Spinal cord (tissue), 9 donors: ENCODE measurements at regions not wholly inside any gene's neighbourhood (a gene's known extent, or its start where the extent isn't known, plus 50 kb on each side); places are given as distances from the start of the nearest gene placed in this dataset.
"Not testable (repeated sequence)": the region's sequence is repeated elsewhere in the genome, so short reads cannot be mapped to it uniquely, and the experiment has no call there.

Source experiments
- DNase-seq, 6 donors: peaks; one replicate each; pipeline versions ENCODE4 v3.0.0 to v3.0.0-alpha.2; 2013 to 2015; ENCODE audit warnings: low spot score in 6 of 6, low read depth in 4 of 6
- H3K27ac ChIP-seq: one replicate; pipeline ENCODE4 v1.5.1; 2013; ENCODE audit warnings: low read depth, low read length, control low read depth
- H3K27me3 ChIP-seq: one replicate; pipeline ENCODE4 v1.6.1; 2013; ENCODE audit warnings: low read length; ENCODE audit not compliant: control insufficient read depth, insufficient read depth
- H3K36me3 ChIP-seq: one replicate; pipeline ENCODE4 v1.6.1; 2013; ENCODE audit warnings: low read length; ENCODE audit not compliant: control insufficient read depth, insufficient read depth
- H3K4me1 ChIP-seq: one replicate; pipeline ENCODE4 v1.6.1; 2013; ENCODE audit warnings: low read length; ENCODE audit not compliant: control insufficient read depth, insufficient read depth
- H3K4me3 ChIP-seq: one replicate; pipeline ENCODE4 v1.5.1; 2013; ENCODE audit warnings: low read depth, low read length, control low read depth
- H3K9me3 ChIP-seq: one replicate; pipeline ENCODE4 v1.6.1; 2013; ENCODE audit warnings: low read length; ENCODE audit not compliant: control insufficient read depth, insufficient read depth
- WGBS: methylation state at CpG from one replicate; pipeline ENCODE4 v1.1.5; 2013; ENCODE audit warnings: missing lambda C conversion rate; ENCODE audit not compliant: insufficient coverage; 5-methylcytosine and 5-hydroxymethylcytosine counted together
- donor health status: healthy.

GRCh38 chr9:39532597-39532996 lies 177.1 kb downstream of the SPATA31A1 start:
- not testable (repeated sequence) for H3K4me1 ChIP-seq, H3K27ac ChIP-seq, H3K27me3 ChIP-seq, DNase-seq, H3K36me3 ChIP-seq, H3K9me3 ChIP-seq, H3K4me3 ChIP-seq
- WGBS: no CpG with 5 or more reads among the region's 6 CpGs

GRCh38 chr9:39533001-39533762 lies 177.7 kb downstream of the SPATA31A1 start:
- no CpG with 5 or more reads among the region's 38 CpGs for WGBS
- H3K27ac ChIP-seq, DNase-seq, H3K4me3 ChIP-seq, H3K9me3 ChIP-seq, H3K4me1 ChIP-seq, H3K36me3 ChIP-seq, H3K27me3 ChIP-seq: not testable (repeated sequence)

DNA sequence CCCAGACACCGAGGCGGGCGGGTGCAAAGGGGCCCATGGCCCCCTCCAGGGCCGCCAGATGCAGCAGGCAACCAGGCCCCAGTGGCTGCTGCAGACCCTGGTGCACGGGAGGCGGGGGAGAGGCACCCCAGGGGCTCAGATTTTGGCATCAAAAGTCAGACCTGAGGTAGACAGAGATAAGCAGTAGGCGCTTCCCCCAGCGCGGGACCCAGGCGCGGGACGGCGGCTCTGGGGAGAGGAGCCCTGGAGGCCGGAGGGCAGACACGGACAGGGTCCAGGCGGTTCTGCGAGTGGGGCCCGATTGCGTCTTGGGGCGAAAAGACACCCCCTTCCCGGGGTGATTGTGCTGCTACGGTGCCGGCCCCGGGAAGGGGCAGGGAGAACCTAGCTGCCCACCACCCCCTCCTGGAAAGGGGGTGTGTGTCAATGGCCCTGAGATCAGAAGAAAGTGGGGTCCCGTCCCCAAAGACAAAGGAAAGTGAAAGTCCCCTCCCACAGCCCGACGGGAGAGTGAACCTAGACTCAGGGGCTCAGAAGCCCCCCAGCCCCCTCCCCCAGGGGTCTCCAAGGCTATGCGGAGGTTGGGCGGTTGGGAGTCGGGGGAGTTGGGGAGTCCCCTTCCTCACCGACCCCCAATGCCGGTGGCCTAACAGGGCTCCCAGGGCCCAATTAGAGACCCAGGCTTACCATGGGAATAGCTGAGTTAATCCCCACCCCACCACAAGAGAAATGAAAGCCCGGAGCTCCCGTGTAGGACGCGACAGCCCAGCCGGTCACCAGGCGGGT lies 178.5 kb downstream of the SPATA31A1 start:
- H3K27ac ChIP-seq, H3K4me1 ChIP-seq, DNase-seq, H3K27me3 ChIP-seq, H3K4me3 ChIP-seq, H3K9me3 ChIP-seq, H3K36me3 ChIP-seq: not testable (repeated sequence)
- WGBS: no CpG with 5 or more reads among the region's 38 CpGs

- not testable (repeated sequence) for H3K9me3 ChIP-seq, H3K27ac ChIP-seq, H3K4me1 ChIP-seq, H3K36me3 ChIP-seq, DNase-seq, H3K4me3 ChIP-seq, H3K27me3 ChIP-seq
- WGBS: no CpG with 5 or more reads among the region's 11 CpGs
Measured at GRCh38 chr9:39534897-39535296, 179.4 kb downstream of the SPATA31A1 start.

DNA sequence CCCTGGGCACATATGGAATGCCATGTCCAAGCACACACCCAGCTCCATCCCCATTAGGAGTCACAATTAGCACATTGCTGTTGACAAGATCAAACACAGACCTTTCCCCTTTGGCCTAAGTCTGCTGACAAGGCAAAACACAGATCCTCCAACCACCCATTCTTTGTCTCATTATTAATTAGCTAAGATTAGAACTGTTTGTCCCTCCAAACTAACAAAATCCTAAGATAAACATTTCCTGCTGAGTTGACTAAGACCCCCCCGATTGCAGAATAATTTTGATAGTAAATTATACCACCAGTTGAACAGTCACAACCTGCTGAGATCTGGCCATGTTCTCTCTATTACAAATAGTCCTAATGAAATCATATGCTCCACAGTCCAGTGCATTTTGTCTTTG lies 186.7 kb downstream of the SPATA31A1 start:
- not testable (repeated sequence) for DNase-seq, H3K27ac ChIP-seq, H3K4me1 ChIP-seq, H3K4me3 ChIP-seq, H3K36me3 ChIP-seq, H3K9me3 ChIP-seq, H3K27me3 ChIP-seq
- no CpG with 5 or more reads among the region's 1 CpG for WGBS

DNA sequence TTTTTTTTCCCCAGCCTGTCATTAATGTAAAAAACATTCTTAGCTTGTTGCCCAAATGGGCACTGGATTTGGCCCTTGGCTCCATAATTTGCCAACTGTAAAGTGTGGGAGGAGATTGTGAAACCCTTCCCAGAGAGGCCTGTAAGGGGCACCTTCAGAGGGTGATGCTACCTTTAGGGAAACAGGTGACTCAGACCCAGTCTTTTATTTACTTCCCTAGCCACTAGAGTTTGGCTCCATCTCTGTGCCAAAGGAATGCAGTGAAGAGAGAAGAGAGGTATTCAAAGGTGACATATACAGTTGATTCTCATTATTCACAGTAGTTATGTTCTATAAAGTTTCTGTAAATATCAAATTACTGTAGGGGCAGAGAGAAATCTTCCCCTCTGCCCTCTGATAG lies 189.6 kb downstream of the SPATA31A1 start:
- not testable (repeated sequence) for H3K36me3 ChIP-seq, H3K27me3 ChIP-seq

DNA sequence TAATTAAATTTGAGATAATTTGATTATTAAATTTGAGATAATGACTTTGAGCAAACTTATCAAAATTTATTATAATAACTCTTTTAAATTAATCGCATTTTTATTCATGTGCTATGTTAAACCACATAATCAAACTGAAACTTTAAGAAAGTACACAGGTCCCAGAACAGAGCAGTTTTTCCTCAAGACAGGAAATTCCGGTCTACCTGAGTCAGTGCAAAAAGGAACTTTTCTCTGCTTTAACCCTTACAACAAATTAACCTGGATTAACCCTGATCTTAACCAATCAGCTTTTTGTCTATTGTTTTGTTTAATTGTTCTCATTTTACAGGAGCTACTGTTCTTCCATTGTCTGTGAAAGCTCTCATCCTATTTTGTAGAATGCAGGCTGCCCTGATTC lies 195.1 kb downstream of the SPATA31A1 start:
- H3K4me3 ChIP-seq, H3K4me1 ChIP-seq, H3K9me3 ChIP-seq, H3K27ac ChIP-seq, H3K27me3 ChIP-seq, DNase-seq, H3K36me3 ChIP-seq: not testable (repeated sequence)
- no CpG with 5 or more reads among the region's 2 CpGs for WGBS

More for the DNA sequence above, 189.6 kb downstream of the SPATA31A1 start:
- H3K4me3 ChIP-seq, DNase-seq, H3K27ac ChIP-seq, H3K4me1 ChIP-seq, H3K9me3 ChIP-seq: not testable (repeated sequence)

DNA sequence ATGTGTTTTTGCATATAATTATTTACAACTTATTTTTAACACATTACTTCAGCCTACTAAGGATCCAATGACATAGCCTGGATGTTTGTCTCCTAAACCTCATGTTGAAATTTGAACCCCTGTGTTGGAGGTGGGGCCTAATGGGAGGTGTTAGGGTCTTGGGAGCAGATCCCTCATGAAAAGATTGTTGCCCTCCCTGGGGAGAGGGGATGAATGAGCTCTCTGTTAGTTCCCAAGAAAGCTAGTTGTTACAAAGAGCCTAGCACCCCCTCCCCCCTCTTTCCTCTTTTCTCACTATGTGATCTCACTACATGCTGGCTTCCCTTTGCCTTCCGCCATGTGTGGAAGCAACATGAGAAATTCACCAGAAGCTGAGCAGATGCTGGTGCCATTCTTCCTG lies 196.1 kb downstream of the SPATA31A1 start:
- not testable (repeated sequence) for H3K27ac ChIP-seq, H3K27me3 ChIP-seq, H3K36me3 ChIP-seq, H3K4me1 ChIP-seq, H3K4me3 ChIP-seq, H3K9me3 ChIP-seq
- peak in 3 of 6 donors; percentile 0 to 66 (median 36) for DNase-seq
- WGBS: no CpG with 5 or more reads among the region's 1 CpG

- not testable (repeated sequence) for H3K4me3 ChIP-seq, H3K4me1 ChIP-seq, H3K9me3 ChIP-seq, H3K27me3 ChIP-seq, H3K27ac ChIP-seq, H3K36me3 ChIP-seq
- no CpG with 5 or more reads among the region's 3 CpGs for WGBS
- DNase-seq: peak in 2 of 6 donors; percentile 9 to 76
Measured at GRCh38 chr9:39552242-39552881, 196.9 kb downstream of the SPATA31A1 start.

- DNase-seq, H3K27ac ChIP-seq, H3K9me3 ChIP-seq, H3K27me3 ChIP-seq, H3K4me3 ChIP-seq, H3K4me1 ChIP-seq, H3K36me3 ChIP-seq: not testable (repeated sequence)
- WGBS: no CpG with 5 or more reads among the region's 1 CpG
Measured at GRCh38 chr9:39554352-39554751, 198.9 kb downstream of the SPATA31A1 start.
